Epithelial cell of esophagus (primary cell): ENCODE measurements at regions not wholly inside any gene's neighbourhood (a gene's known extent, or its start where the extent isn't known, plus 50 kb on each side); places are given as distances from the start of the nearest gene placed in this dataset.
"Not testable (repeated sequence)": the region's sequence is repeated elsewhere in the genome, so short reads cannot be mapped to it uniquely, and the experiment has no call there.

Experiments used
- DNase-seq: peaks from one replicate; pipeline ENCODE4 v3.0.0; 2010; ENCODE audit warnings: low read depth
- H3K4me3 ChIP-seq: 2 replicates; pipeline ENCODE4 v1.5.1; 2011; ENCODE audit warnings: mild to moderate bottlenecking, low read length, control low read depth
- CTCF ChIP-seq: IDR thresholded peaks from 2 replicates; pipeline ENCODE4 v1.5.1; 2011; ENCODE audit warnings: low read depth, mild to moderate bottlenecking, low read length, control low read depth, inconsistent platforms; ENCODE audit not compliant: insufficient read depth; ENCODE audit errors: missing control alignments

GRCh38 chr14:43706900-43707299 is 800.2 kb downstream of the FSCB start:
- no peak for TF ChIP-seq CTCF
- H3K4me3 ChIP-seq: no peak overlapping the region
- DNase-seq: no peak

- not testable (repeated sequence) for DNase-seq, H3K4me3 ChIP-seq
These were observed 808.4 kb downstream of the FSCB start for GRCh38 chr14:43698561-43699284.

GRCh38 chr14:43697003-43697402 is 810.1 kb downstream of the FSCB start:
- no peak for TF ChIP-seq CTCF
- H3K4me3 ChIP-seq: no peak overlapping the region
- no peak for DNase-seq

- no peak for DNase-seq
- H3K4me3 ChIP-seq: no peak overlapping the region
- TF ChIP-seq CTCF: no peak
These were observed 814.4 kb downstream of the FSCB start for GRCh38 chr14:43692706-43693105.

GRCh38 chr14:43687921-43688320 is 819.2 kb downstream of the FSCB start:
- peak; percentile 48 for DNase-seq
- no peak overlapping the region for H3K4me3 ChIP-seq
- TF ChIP-seq CTCF: no peak

- no peak for DNase-seq
- H3K4me3 ChIP-seq: no peak overlapping the region
- TF ChIP-seq CTCF: no peak
These were observed 829.5 kb downstream of the FSCB start for GRCh38 chr14:43677581-43677980.

- DNase-seq: no peak
These were observed 832.8 kb downstream of the FSCB start for GRCh38 chr14:43674273-43674672.

More at GRCh38 chr14:43674273-43674672, 832.8 kb downstream of the FSCB start:
- TF ChIP-seq CTCF: no peak
- H3K4me3 ChIP-seq: no peak overlapping the region
